ENCODE measurements at regions not wholly inside any gene's neighbourhood (a gene's known extent, or its start where the extent isn't known, plus 50 kb on each side); places are given as distances from the start of the nearest gene placed in this dataset.

- no peak for TF ChIP-seq CTCF (IDR thresholded peaks at IDR 0.05; ENCODE audit: control insufficient read depth, insufficient read depth, low read depth, low read length, missing control alignments)
- no peak overlapping the region for H3K4me3 ChIP-seq (ENCODE audit: control insufficient read depth, low read depth, low read length)
- DNase-seq (ENCODE audit: low read depth), result no peak
Measured at GRCh38 chr12:69161829-69162228, 77.5 kb upstream of the CPSF6 start.

GRCh38 chr12:69163681-69164362 lies 75.5 kb upstream of the CPSF6 start:
- DNase-seq (ENCODE audit: low read depth), result no peak
- TF ChIP-seq CTCF (IDR thresholded peaks at IDR 0.05; ENCODE audit: control insufficient read depth, insufficient read depth, low read depth, low read length, missing control alignments), result no peak
- H3K4me3 ChIP-seq (ENCODE audit: control insufficient read depth, low read depth, low read length), result no peak overlapping the region

GRCh38 chr12:69167648-69168165 lies 71.7 kb upstream of the CPSF6 start:
- no peak overlapping the region for H3K4me3 ChIP-seq (ENCODE audit: control insufficient read depth, low read depth, low read length)
- TF ChIP-seq CTCF (IDR thresholded peaks at IDR 0.05; ENCODE audit: control insufficient read depth, insufficient read depth, low read depth, low read length, missing control alignments), result no peak
- DNase-seq (ENCODE audit: low read depth), result no peak

- DNase-seq (ENCODE audit: low read depth), result no peak
- H3K4me3 ChIP-seq (ENCODE audit: control insufficient read depth, low read depth, low read length), result no peak overlapping the region
- TF ChIP-seq CTCF (IDR thresholded peaks at IDR 0.05; ENCODE audit: control insufficient read depth, insufficient read depth, low read depth, low read length, missing control alignments), result no peak
Measured at GRCh38 chr12:69168363-69168762, 71.0 kb upstream of the CPSF6 start.

DNA sequence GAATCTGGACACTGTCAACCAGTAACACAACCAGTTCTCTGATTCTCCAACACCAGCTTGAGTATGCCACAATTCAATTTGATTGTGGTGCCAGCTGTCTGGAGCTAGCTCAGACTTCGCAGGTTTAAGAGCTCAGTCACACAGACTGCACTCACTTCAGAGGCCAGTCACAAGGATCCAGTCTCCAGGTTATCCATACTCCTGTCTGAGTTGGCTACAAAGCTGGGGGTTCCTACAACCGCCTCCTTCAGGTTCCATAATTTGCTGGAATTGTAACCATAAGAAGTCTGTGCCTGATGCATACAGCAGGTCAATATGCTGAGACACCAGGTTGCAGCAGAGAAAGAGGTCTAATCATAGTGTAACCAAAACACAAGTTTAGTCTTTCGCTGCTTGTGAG lies 70.5 kb upstream of the CPSF6 start:
- no peak for TF ChIP-seq CTCF (IDR thresholded peaks at IDR 0.05; ENCODE audit: control insufficient read depth, insufficient read depth, low read depth, low read length, missing control alignments)
- DNase-seq (ENCODE audit: low read depth), result no peak

DNA sequence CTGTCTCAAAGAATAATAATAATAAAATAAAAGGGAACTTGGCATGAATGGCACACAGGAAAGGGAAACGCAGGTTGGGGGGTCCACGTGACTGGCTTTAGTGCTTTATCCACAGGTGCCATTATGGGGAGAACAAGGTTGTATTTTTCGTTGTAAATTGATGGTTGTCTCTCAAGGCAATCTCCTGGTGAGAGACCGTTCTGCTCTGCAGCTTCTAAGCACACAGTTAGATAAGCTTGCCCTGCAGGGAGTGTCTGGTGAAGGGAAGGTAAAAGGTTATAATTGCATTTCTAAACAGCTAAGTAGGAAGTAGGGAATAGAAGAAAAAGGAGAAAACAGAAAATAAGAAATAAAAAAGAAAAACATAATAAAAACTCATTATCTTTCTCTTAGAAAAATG lies 69.1 kb upstream of the CPSF6 start:
- H3K4me3 ChIP-seq (ENCODE audit: control insufficient read depth, low read depth, low read length), result no peak overlapping the region
- no peak for TF ChIP-seq CTCF (IDR thresholded peaks at IDR 0.05; ENCODE audit: control insufficient read depth, insufficient read depth, low read depth, low read length, missing control alignments)
- no peak for DNase-seq (ENCODE audit: low read depth)

More for the DNA sequence above, 70.5 kb upstream of the CPSF6 start:
- H3K4me3 ChIP-seq (ENCODE audit: control insufficient read depth, low read depth, low read length), result no peak overlapping the region
